ENCODE measurements at regions not wholly inside any gene's neighbourhood (a gene's known extent, or its start where the extent isn't known, plus 50 kb on each side); places are given as distances from the start of the nearest gene placed in this dataset.

GRCh38 chr18:49709347-49709690, 104.0 kb downstream of the ACAA2 start:
- Histone ChIP-seq H4K5ac (ENCODE audit: insufficient read length, low read depth, low read length) (no peak overlapping the region), H4K20me1 (ENCODE audit: control insufficient read depth, insufficient read depth, insufficient read length) (no peaks in the 10 kb centered on the region), H2BK12ac (ENCODE audit: insufficient read length, low read depth, low read length) (no peak overlapping the region), H2AFZ (ENCODE audit: low read length) (no peak overlapping the region), H3K4ac (ENCODE audit: low read depth, low read length) (no peak overlapping the region), H3K27me3 (ENCODE audit: insufficient read depth, low read length) (no peaks in the 10 kb centered on the region), H2BK5ac (ENCODE audit: insufficient read length, low read length) (no peak overlapping the region), H3K18ac (ENCODE audit: insufficient read length, low read depth, low read length) (no peak overlapping the region), H2AK5ac (ENCODE audit: insufficient read length, low read length) (no peak overlapping the region), H3K14ac (ENCODE audit: insufficient read depth, low read length) (no peak overlapping the region), H2BK20ac (ENCODE audit: low read depth, low read length, poor library complexity, severe bottlenecking) (no peak overlapping the region), H4K8ac (replicated peaks; ENCODE audit: insufficient read length, low read depth, low read length) (no peak overlapping the region), H3K9ac (ENCODE audit: extremely low read depth, insufficient read length, low read length) (no peak overlapping the region), H3T11ph (ENCODE audit: low read length) (no peak overlapping the region), H3K23ac (ENCODE audit: insufficient read length, low read depth, low read length) (no peak overlapping the region), H3K56ac (ENCODE audit: insufficient read length, low read depth, low read length) (no peak overlapping the region), H3K79me2 (ENCODE audit: insufficient read depth, low read length) (no peaks in the 10 kb centered on the region), H3K9me3 (ENCODE audit: control insufficient read depth, low read depth, low read length) (no peaks in the 10 kb centered on the region), H4K91ac (ENCODE audit: insufficient read length, low read depth, low read length) (no peak overlapping the region), H2BK15ac (ENCODE audit: low read depth, low read length) (no peak overlapping the region), H3K23me2 (ENCODE audit: insufficient read length, low read depth, low read length, poor library complexity, severe bottlenecking) (no peaks in the 10 kb centered on the region), H3K27ac (ENCODE audit: insufficient read length, low read depth, low read length) (no peak overlapping the region), H2BK120ac (ENCODE audit: low read depth, low read length, poor library complexity, severe bottlenecking) (no peak overlapping the region), H3K79me1 (ENCODE audit: insufficient read depth, low read depth, low read length, poor library complexity, severe bottlenecking) (no peaks in the 10 kb centered on the region), H3K4me2 (ENCODE audit: insufficient read depth, insufficient read length, low read length) (no peak overlapping the region), H3K4me1 (ENCODE audit: insufficient read depth, low read length) (no peaks in the 10 kb centered on the region)
- Mint-ChIP-seq H3K36me3 (ENCODE audit: insufficient read depth in 1 of 3, low read depth in 3 of 3) (no peaks in the 10 kb centered on the region), H3K27ac (no peak overlapping the region), H3K4me1 (0 out of 4 replicates have a peak, but pooled peaks cover 0 to 1% of the 10 kb centered on the region in 2 experiments), H3K27me3 (ENCODE audit: low read depth) (peaks cover 9% of the 10 kb centered on the region), H3K4me3 (no peak overlapping the region), H3K9me3 (no peaks in the 10 kb centered on the region)
- DNase-seq, result no peak
- TF ChIP-seq, protein P1, sequence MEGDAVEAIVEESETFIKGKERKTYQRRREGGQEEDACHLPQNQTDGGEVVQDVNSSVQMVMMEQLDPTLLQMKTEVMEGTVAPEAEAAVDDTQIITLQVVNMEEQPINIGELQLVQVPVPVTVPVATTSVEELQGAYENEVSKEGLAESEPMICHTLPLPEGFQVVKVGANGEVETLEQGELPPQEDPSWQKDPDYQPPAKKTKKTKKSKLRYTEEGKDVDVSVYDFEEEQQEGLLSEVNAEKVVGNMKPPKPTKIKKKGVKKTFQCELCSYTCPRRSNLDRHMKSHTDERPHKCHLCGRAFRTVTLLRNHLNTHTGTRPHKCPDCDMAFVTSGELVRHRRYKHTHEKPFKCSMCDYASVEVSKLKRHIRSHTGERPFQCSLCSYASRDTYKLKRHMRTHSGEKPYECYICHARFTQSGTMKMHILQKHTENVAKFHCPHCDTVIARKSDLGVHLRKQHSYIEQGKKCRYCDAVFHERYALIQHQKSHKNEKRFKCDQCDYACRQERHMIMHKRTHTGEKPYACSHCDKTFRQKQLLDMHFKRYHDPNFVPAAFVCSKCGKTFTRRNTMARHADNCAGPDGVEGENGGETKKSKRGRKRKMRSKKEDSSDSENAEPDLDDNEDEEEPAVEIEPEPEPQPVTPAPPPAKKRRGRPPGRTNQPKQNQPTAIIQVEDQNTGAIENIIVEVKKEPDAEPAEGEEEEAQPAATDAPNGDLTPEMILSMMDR (conservative IDR thresholded peaks at IDR 0.05), result no peak
- WGBS (ENCODE audit: extremely low coverage, insufficient read length, low lambda C conversion rate), result no CpG with 5 or more reads among the region's 2 CpGs
